ENCODE measurements at regions not wholly inside any gene's neighbourhood (a gene's known extent, or its start where the extent isn't known, plus 50 kb on each side); places are given as distances from the start of the nearest gene placed in this dataset.

DNA sequence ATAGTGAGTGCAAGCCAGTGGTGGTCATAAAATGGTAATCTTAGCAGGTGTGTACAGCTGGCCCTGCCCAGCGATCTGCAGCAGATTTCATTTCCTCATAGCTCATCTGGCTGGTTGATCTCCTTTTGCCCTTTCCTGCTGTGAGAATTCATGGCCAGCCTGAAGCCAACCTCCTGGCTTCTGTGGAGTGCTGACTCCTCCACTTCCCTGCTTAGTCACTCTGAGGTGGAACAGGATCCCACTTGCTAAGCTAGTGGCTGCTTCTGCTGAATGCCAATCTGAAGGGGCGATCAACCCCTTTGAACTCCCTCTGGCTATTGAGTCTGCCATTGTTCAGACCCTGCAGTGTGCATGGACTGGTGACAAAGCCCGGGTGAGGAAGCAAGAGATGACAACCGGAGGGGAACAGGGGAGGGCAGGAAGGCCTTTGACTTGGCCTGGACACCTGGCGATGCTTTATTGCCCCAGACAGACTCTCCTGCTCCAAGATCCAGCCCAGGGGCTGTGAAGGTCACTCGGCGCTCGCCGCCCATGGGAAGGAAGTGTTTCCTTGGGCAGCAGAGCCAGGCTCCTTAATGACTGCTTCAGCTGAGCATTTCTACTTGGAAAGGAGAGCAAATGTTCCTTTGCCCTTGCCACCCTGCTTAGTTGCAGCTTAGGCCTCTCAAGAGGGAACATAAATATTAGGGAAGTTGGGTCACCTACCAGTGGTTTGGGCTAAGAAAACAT lies 341.1 kb downstream of the ZSWIM6 start:
- intact Hi-C loops (cut with micrococcal nuclease), result no loop called here
- Mint-ChIP-seq H3K4me3 (no peak overlapping the region), H3K27me3 (ENCODE audit: low read depth in 2 of 2) (peaks cover 13 to 19% of the 10 kb centered on the region in 2 donors), H3K4me1 (no peaks in the 10 kb centered on the region), H3K36me3 (no peaks in the 10 kb centered on the region), H3K27ac (no peak overlapping the region), H3K9me3 (no peaks in the 10 kb centered on the region)
- TF ChIP-seq CTCF (IDR thresholded peaks at IDR 0.05), result no peak
- WGBS (ENCODE audit: insufficient coverage), result 62% methylated on average over 9 of the region's 9 CpGs
- Histone ChIP-seq H3K4me3 (ENCODE audit: low read length) (no peak overlapping the region), H3K9me3 (ENCODE audit: control insufficient read depth, insufficient read depth, low read length) (no peaks in the 10 kb centered on the region), H3K4me1 (ENCODE audit: control insufficient read depth, insufficient read depth, low read length) (peaks cover 5% of the 10 kb centered on the region), H3K36me3 (ENCODE audit: control insufficient read depth, insufficient read depth, low read length) (no peaks in the 10 kb centered on the region), H3K27ac (ENCODE audit: low read length) (no peak overlapping the region), H3K27me3 (ENCODE audit: control insufficient read depth, insufficient read depth, low read length) (no peaks in the 10 kb centered on the region)
- ATAC-seq (no peak), DNase-seq (no peak)

DNA sequence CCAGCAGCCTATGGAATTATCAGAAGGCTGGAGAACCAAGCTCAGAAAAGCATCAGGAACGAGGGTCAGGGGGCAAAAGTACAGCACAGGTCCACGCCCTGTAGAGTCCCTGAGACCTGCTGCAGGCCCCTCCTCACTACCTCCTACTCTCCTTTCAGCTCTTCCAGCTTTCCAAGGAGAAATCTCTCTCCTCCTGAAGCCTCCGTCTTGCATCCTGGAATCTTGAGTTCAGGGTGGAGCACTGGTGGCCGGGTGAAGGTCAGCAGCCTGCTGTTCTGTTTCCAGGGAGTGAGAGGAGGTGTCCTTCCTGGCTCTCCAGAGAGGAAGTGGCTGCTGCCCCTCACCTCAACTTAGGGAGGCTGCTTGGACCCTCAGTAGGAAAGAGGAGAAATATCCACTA lies 342.3 kb downstream of the ZSWIM6 start:
- H3K9me3 ChIP-seq (ENCODE audit: control insufficient read depth, insufficient read depth, low read length), result no peaks in the 10 kb centered on the region
- no peak overlapping the region for H3K4me3 ChIP-seq (ENCODE audit: low read length)
- DNase-seq (no peak), ATAC-seq (no peak)
- no peaks in the 10 kb centered on the region for H3K4me1 Mint-ChIP-seq
- peaks cover 13 to 14% of the 10 kb centered on the region in 2 donors for H3K27me3 Mint-ChIP-seq (ENCODE audit: low read depth in 2 of 2)
- peaks cover 5% of the 10 kb centered on the region for H3K4me1 ChIP-seq (ENCODE audit: control insufficient read depth, insufficient read depth, low read length)
- H3K36me3 Mint-ChIP-seq, result no peaks in the 10 kb centered on the region
- 68% methylated on average over 4 of the region's 4 CpGs for WGBS (ENCODE audit: insufficient coverage)
- TF ChIP-seq CTCF (IDR thresholded peaks at IDR 0.05), result no peak
- H3K27ac ChIP-seq (ENCODE audit: low read length), result no peak overlapping the region
- no peak overlapping the region for H3K4me3 Mint-ChIP-seq
- intact Hi-C loops (cut with micrococcal nuclease), result no loop called here
- H3K36me3 ChIP-seq (ENCODE audit: control insufficient read depth, insufficient read depth, low read length), result no peaks in the 10 kb centered on the region
- H3K27ac Mint-ChIP-seq, result no peak overlapping the region
- no peaks in the 10 kb centered on the region for H3K27me3 ChIP-seq (ENCODE audit: control insufficient read depth, insufficient read depth, low read length)
- no peaks in the 10 kb centered on the region for H3K9me3 Mint-ChIP-seq

DNA sequence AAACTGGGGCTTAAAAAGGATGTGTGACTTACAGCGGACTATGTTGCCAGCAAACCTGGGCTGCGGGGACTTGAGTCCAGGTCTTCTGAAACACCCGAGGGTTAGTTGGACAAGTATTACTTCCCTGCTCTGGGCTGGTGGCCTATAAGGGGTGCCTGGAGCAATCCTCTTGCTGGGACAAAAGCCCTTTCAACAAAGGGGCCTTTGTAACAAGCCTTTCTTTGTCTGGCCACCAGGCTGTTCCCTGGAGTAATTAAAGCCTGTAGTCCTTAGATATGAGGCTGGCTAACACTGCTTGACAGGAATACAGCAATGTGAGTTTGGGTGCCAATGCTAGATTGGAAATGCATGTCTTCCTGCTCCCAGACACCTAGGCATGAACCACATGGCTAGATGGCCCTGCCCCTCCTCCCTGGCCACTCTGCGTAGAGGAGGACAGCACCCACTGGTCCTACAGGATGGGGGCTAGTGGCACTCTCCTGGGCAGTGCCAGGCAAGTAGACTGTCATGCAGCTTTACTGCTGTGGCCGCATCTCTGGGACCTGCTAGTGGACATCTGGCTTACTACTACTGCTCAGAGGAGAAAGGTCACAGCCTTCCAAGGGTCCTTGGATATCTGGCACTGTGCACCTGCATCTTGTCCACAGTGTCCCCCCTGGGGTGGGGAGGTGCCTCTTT lies 343.1 kb downstream of the ZSWIM6 start:
- H3K4me1 Mint-ChIP-seq, result no peaks in the 10 kb centered on the region
- intact Hi-C loops (cut with micrococcal nuclease), result no loop called here
- H3K4me3 Mint-ChIP-seq, result no peak overlapping the region
- Histone ChIP-seq H3K27ac (ENCODE audit: low read length) (no peak overlapping the region), H3K4me3 (ENCODE audit: low read length) (no peak overlapping the region), H3K27me3 (ENCODE audit: control insufficient read depth, insufficient read depth, low read length) (no peaks in the 10 kb centered on the region), H3K36me3 (ENCODE audit: control insufficient read depth, insufficient read depth, low read length) (no peaks in the 10 kb centered on the region), H3K4me1 (ENCODE audit: control insufficient read depth, insufficient read depth, low read length) (peaks cover 5% of the 10 kb centered on the region), H3K9me3 (ENCODE audit: control insufficient read depth, insufficient read depth, low read length) (no peaks in the 10 kb centered on the region)
- H3K36me3 Mint-ChIP-seq, result no peaks in the 10 kb centered on the region
- WGBS (ENCODE audit: insufficient coverage), result 92% methylated on average over 5 of the region's 5 CpGs
- H3K9me3 Mint-ChIP-seq, result no peaks in the 10 kb centered on the region
- ATAC-seq (peak in 1 of 3 donors; percentile 21), DNase-seq (no peak)
- H3K27me3 Mint-ChIP-seq (ENCODE audit: low read depth in 2 of 2), result peaks cover 5 to 10% of the 10 kb centered on the region in 2 donors
- no peak overlapping the region for H3K27ac Mint-ChIP-seq
- TF ChIP-seq CTCF (IDR thresholded peaks at IDR 0.05), result no peak

Data from natural killer cell (primary cell).